CD14-positive monocyte (primary cell): ENCODE measurements at regions not wholly inside any gene's neighbourhood (a gene's known extent, or its start where the extent isn't known, plus 50 kb on each side); places are given as distances from the start of the nearest gene placed in this dataset.

ENCODE experiments used
- DNase-seq, 3 donors: peaks; one replicate each; pipeline ENCODE4 v3.0.0-alpha.2; 2011 to 2022
- H2AFZ ChIP-seq: 2 replicates; pipeline ENCODE4 v1.6.0; 2012; ENCODE audit warnings: mild to moderate bottlenecking, low read depth, low read length, inconsistent platforms; ENCODE audit not compliant: insufficient read depth, poor library complexity, severe bottlenecking
- H3K27ac ChIP-seq, 2 donors: 1 replicate in 1 of 2; 2 replicates in 1 of 2; pipeline ENCODE4 v1.5.1; 2012 to 2013; ENCODE audit warnings: low read length in 2 of 2, control low read depth in 1 of 2, inconsistent platforms in 1 of 2, low read depth in 1 of 2, mild to moderate bottlenecking in 1 of 2
- H3K27me3 ChIP-seq, 2 donors: one replicate each; pipeline versions ENCODE4 v1.6.0 to v1.6.1; 2011 to 2013; ENCODE audit warnings: low read length in 2 of 2; ENCODE audit not compliant: control insufficient read depth in 2 of 2, insufficient read depth in 2 of 2
- H3K36me3 ChIP-seq, 2 donors: replicated peaks in 1 of 2; 1 replicate in 1 of 2; 2 replicates in 1 of 2; pipeline versions ENCODE4 v1.5.1 to v1.6.1; 2012 to 2013; ENCODE audit warnings: low read length in 2 of 2, control low read depth in 1 of 2, inconsistent platforms in 1 of 2, mild to moderate bottlenecking in 1 of 2; ENCODE audit not compliant: insufficient read depth in 2 of 2, control insufficient read depth in 1 of 2
- H3K4me1 ChIP-seq, 2 donors: 1 replicate in 1 of 2; 2 replicates in 1 of 2; pipeline versions ENCODE4 v1.5.1 to v1.6.1; 2012 to 2013; ENCODE audit warnings: low read length in 2 of 2, control low read depth in 1 of 2, inconsistent platforms in 1 of 2, mild to moderate bottlenecking in 1 of 2, moderate library complexity in 1 of 2; ENCODE audit not compliant: insufficient read depth in 2 of 2, control insufficient read depth in 1 of 2
- H3K4me2 ChIP-seq: replicated peaks from 2 replicates; pipeline ENCODE3; 2012; ENCODE audit warnings: low read length, moderate library complexity, mild to moderate bottlenecking; ENCODE audit not compliant: poor library complexity, severe bottlenecking; ENCODE audit errors: extremely low read depth
- H3K4me3 ChIP-seq, 3 experiments: fragments of 200-600 bp in 1 of 3; sonication (generic) in 1 of 3; replicated peaks in 1 of 3; 1 replicate in 2 of 3; 2 replicates in 1 of 3; pipeline ENCODE4 v1.5.1; 2011 to 2013; ENCODE audit warnings: low read length in 3 of 3, mild to moderate bottlenecking in 3 of 3, control low read depth in 2 of 3, low read depth in 2 of 3, inconsistent platforms in 1 of 3, moderate library complexity in 1 of 3
- H3K79me2 ChIP-seq: 2 replicates; pipeline ENCODE4 v1.6.0; 2012; ENCODE audit warnings: mild to moderate bottlenecking, control low read depth, inconsistent platforms, low read length, moderate library complexity; ENCODE audit not compliant: insufficient read depth
- H3K9ac ChIP-seq: 2 replicates; pipeline ENCODE4 v1.6.0; 2017; ENCODE audit warnings: low read length, mild to moderate bottlenecking; ENCODE audit not compliant: insufficient read depth, poor library complexity, severe bottlenecking
- H3K9me3 ChIP-seq, 2 donors: replicated peaks in 1 of 2; 1 replicate in 1 of 2; 2 replicates in 1 of 2; pipeline versions ENCODE4 v1.5.1 to v1.6.1; 2012 to 2013; ENCODE audit warnings: low read length in 2 of 2, control low read depth in 1 of 2; ENCODE audit not compliant: control insufficient read depth in 1 of 2, insufficient read depth in 1 of 2
- H4K20me1 ChIP-seq: 2 replicates; pipeline ENCODE4 v1.6.0; 2012; ENCODE audit warnings: mild to moderate bottlenecking, low read length, control low read depth, moderate library complexity; ENCODE audit not compliant: insufficient read depth
- H3K27ac Mint-ChIP-seq, 7 donors: one replicate each; pipeline ENCODE4 v1.8.0; 2020; ENCODE audit warnings: mild to moderate bottlenecking in 7 of 7, mixed read lengths in 7 of 7, moderate library complexity in 6 of 7, inconsistent platforms in 2 of 7
- H3K27me3 Mint-ChIP-seq, 3 donors: one replicate each; pipeline ENCODE4 v1.8.0; 2021 to 2022; ENCODE audit warnings: low read depth in 3 of 3, mild to moderate bottlenecking in 3 of 3, mixed read lengths in 3 of 3, moderate library complexity in 3 of 3, inconsistent platforms in 1 of 3
- H3K36me3 Mint-ChIP-seq, 2 donors: one replicate each; pipeline ENCODE4 v1.8.0; 2020; ENCODE audit warnings: mixed read lengths in 2 of 2, inconsistent platforms in 1 of 2, mild to moderate bottlenecking in 1 of 2
- H3K4me1 Mint-ChIP-seq: one replicate; pipeline ENCODE4 v1.8.0; 2020; ENCODE audit warnings: mild to moderate bottlenecking, mixed read lengths
- H3K4me3 Mint-ChIP-seq, 2 donors: one replicate each; pipeline ENCODE4 v1.8.0; 2020; ENCODE audit warnings: mild to moderate bottlenecking in 2 of 2, mixed read lengths in 2 of 2, moderate library complexity in 1 of 2
- H3K9me3 Mint-ChIP-seq, 7 donors: one replicate each; pipeline ENCODE4 v1.8.0; 2020 to 2022; ENCODE audit warnings: mixed read lengths in 7 of 7, mild to moderate bottlenecking in 6 of 7, moderate library complexity in 6 of 7, inconsistent platforms in 2 of 7
- WGBS: methylation state at CpG from one replicate; pipeline ENCODE4 v1.1.5; 2013; ENCODE audit warnings: missing lambda C conversion rate; ENCODE audit not compliant: insufficient coverage; 5-methylcytosine and 5-hydroxymethylcytosine counted together
- intact Hi-C, 2 donors: fragments of 100-400 bp; cut with micrococcal nuclease; formaldehyde crosslinking; loops; one replicate each; pipeline versions ENCODE4 v1.15.0 to v1.15.1; 2023
- TF ChIP-seq, protein P1 (sequence below): fragments of 200-600 bp; IDR thresholded peaks from one replicate; pipeline ENCODE4 v1.8.0; 2022; ENCODE audit warnings: antibody characterized with exemption, mild to moderate bottlenecking

DNA sequence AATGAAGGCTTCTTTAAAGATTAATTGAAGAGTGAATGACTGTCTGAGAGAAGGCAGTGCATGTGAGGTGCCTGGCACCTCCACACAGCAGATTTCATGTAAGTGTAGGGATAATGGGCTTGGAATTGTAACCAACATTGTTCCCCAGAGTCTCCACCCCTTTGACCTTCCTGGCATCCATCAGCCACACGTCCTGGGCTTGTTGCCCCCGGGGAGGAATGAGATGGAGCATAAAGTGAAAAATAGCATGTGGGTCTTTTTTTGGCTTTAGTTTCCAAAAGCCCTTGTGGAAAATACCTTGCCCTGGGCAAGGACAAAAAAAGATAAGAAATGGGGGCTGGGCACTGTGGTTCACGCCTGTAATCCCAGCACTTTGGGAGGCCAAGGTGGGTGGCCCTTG lies 242.2 kb upstream of the ECI2 start:
- Histone ChIP-seq H3K9me3 (peaks cover 4 to 6% of the 10 kb centered on the region in 2 donors), H3K4me1 (no peaks in the 10 kb centered on the region), H3K79me2 (no peaks in the 10 kb centered on the region), H2AFZ (no peak overlapping the region), H3K36me3 (no peaks in the 10 kb centered on the region), H4K20me1 (no peaks in the 10 kb centered on the region), H3K4me3 (no peak overlapping the region), H3K9ac (no peak overlapping the region), H3K4me2 (no peak overlapping the region), H3K27me3 (peaks cover 0 to 2% of the 10 kb centered on the region in 2 donors), H3K27ac (no peak overlapping the region)
- H3K4me3 Mint-ChIP-seq, result no peak overlapping the region
- no peak overlapping the region for H3K27ac Mint-ChIP-seq
- 59% methylated on average over 3 of the region's 3 CpGs for WGBS
- no peaks in the 10 kb centered on the region for H3K36me3 Mint-ChIP-seq
- H3K9me3 Mint-ChIP-seq, result peaks cover 4 to 17% (median 10%) of the 10 kb centered on the region in 7 donors
- TF ChIP-seq, protein P1, sequence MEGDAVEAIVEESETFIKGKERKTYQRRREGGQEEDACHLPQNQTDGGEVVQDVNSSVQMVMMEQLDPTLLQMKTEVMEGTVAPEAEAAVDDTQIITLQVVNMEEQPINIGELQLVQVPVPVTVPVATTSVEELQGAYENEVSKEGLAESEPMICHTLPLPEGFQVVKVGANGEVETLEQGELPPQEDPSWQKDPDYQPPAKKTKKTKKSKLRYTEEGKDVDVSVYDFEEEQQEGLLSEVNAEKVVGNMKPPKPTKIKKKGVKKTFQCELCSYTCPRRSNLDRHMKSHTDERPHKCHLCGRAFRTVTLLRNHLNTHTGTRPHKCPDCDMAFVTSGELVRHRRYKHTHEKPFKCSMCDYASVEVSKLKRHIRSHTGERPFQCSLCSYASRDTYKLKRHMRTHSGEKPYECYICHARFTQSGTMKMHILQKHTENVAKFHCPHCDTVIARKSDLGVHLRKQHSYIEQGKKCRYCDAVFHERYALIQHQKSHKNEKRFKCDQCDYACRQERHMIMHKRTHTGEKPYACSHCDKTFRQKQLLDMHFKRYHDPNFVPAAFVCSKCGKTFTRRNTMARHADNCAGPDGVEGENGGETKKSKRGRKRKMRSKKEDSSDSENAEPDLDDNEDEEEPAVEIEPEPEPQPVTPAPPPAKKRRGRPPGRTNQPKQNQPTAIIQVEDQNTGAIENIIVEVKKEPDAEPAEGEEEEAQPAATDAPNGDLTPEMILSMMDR, result no peak
- peaks cover 6 to 9% (median 6%) of the 10 kb centered on the region in 3 donors for H3K27me3 Mint-ChIP-seq
- H3K4me1 Mint-ChIP-seq, result no peaks in the 10 kb centered on the region
- intact Hi-C loops, result no loop called here
- no peak for DNase-seq

DNA sequence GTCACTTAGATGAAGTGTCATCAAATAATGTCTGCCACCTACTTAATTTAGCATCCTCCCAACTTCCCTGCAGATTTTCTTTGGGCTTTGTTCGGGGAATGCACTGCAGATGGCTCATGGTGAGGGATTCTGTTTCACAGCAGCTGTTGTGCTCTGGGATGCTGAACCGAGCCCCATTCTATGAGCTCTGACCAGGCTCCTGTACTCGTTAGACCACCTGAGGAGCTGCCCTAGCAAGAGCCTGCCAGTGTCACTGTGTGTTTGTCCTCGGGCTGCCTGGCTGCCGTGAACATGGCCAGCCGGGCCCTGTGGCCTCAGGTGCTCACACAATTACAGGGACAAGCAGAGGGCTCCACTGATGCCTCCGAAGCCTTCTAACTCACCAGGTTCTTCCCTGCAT lies 238.8 kb upstream of the ECI2 start:
- peaks cover 0 to 8% (median 4%) of the 10 kb centered on the region in 7 donors for H3K9me3 Mint-ChIP-seq
- Histone ChIP-seq H3K9ac (no peak overlapping the region), H3K79me2 (no peaks in the 10 kb centered on the region), H3K27ac (no peak overlapping the region), H2AFZ (no peak overlapping the region), H3K4me2 (no peak overlapping the region), H4K20me1 (no peaks in the 10 kb centered on the region), H3K4me1 (no peaks in the 10 kb centered on the region), H3K36me3 (no peaks in the 10 kb centered on the region), H3K4me3 (no peak overlapping the region), H3K9me3 (no peaks in the 10 kb centered on the region), H3K27me3 (no peaks in the 10 kb centered on the region)
- H3K27me3 Mint-ChIP-seq, result peaks cover 6 to 11% (median 7%) of the 10 kb centered on the region in 3 donors
- H3K27ac Mint-ChIP-seq, result no peak overlapping the region
- H3K4me3 Mint-ChIP-seq, result no peak overlapping the region
- H3K4me1 Mint-ChIP-seq, result peaks cover 2% of the 10 kb centered on the region
- WGBS, result 85% methylated on average over 7 of the region's 7 CpGs
- H3K36me3 Mint-ChIP-seq, result no peaks in the 10 kb centered on the region
- TF ChIP-seq, protein P1, result no peak
- no peak for DNase-seq
- intact Hi-C loops, result no loop called here
